ENCODE measurements at regions not wholly inside any gene's neighbourhood (a gene's known extent, or its start where the extent isn't known, plus 50 kb on each side); places are given as distances from the start of the nearest gene placed in this dataset.

- DNase-seq (ENCODE audit: low spot score in 2 of 2): no peak
- TF ChIP-seq POLR2A (IDR thresholded peaks at IDR 0.05): no peak
- TF ChIP-seq POLR2AphosphoS5 (IDR thresholded peaks at IDR 0.05): no peak
- TF ChIP-seq, protein P1, sequence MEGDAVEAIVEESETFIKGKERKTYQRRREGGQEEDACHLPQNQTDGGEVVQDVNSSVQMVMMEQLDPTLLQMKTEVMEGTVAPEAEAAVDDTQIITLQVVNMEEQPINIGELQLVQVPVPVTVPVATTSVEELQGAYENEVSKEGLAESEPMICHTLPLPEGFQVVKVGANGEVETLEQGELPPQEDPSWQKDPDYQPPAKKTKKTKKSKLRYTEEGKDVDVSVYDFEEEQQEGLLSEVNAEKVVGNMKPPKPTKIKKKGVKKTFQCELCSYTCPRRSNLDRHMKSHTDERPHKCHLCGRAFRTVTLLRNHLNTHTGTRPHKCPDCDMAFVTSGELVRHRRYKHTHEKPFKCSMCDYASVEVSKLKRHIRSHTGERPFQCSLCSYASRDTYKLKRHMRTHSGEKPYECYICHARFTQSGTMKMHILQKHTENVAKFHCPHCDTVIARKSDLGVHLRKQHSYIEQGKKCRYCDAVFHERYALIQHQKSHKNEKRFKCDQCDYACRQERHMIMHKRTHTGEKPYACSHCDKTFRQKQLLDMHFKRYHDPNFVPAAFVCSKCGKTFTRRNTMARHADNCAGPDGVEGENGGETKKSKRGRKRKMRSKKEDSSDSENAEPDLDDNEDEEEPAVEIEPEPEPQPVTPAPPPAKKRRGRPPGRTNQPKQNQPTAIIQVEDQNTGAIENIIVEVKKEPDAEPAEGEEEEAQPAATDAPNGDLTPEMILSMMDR (IDR thresholded peaks at IDR 0.05): peak; percentile 7 to 45
- no peak for TF ChIP-seq EP300 (IDR thresholded peaks at IDR 0.05)
- 60% methylated on average over 4 of the region's 4 CpGs for WGBS
Observed at GRCh38 chr2:136378712-136379595, 261.0 kb upstream of the CXCR4 start.

DNA sequence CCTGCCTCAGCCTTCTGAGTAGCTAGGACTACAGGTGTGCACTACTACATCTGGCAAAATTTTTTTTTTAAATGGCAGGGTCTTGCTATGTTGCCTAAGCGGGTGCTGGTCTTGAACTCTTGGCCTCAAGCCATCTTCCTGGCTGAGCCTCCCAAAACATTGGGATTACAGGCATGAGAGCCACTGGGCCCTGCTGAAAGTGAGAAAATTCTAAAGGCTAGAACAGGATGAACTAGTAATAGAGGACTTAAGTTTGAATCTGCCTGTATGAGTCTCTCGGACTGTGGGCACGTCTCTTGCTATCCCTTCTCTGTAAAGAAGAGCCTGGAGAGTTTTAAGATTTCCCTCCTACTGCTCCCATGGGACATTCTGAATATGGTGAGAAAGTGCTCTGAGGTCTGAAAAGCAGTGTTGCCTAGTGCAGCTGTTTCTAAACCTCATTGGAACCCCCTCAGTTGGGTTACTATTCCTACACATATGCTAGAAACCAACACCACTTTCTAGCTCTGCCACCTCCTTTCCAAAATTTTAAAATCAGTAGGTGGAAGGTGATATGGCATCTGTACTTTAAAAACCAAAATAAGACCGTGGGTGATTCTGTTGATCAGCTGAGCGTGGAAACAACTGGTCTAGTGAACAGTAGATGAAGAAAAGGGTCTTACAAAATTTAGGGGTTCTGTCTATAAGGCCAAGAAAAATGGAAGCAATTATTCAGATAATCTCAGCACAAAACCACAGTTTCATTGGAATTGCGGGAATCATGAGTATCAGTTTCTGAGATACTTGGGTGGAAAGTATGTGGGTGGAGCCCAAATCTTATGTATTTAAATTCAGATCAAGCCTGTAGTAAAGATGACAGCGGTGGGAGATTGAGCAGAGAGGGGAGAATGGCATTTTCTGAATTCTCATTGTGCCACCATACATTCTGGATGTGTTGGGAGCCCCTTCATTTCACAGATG, 259.8 kb upstream of the CXCR4 start:
- DNase-seq (ENCODE audit: low spot score in 2 of 2): no peak
- Histone ChIP-seq H3K4me3 (no peak overlapping the region), H3K4me1 (no peaks in the 10 kb centered on the region), H3K27me3 (no peaks in the 10 kb centered on the region), H3K36me3 (no peaks in the 10 kb centered on the region), H3K9me3 (no peaks in the 10 kb centered on the region), H3K27ac (no peak overlapping the region)
- TF ChIP-seq, protein P1 (IDR thresholded peaks at IDR 0.05): no peak
- no peak for TF ChIP-seq POLR2AphosphoS5 (IDR thresholded peaks at IDR 0.05)
- WGBS: 87% methylated on average over 7 of the region's 7 CpGs

More at GRCh38 chr2:136378712-136379595, 261.0 kb upstream of the CXCR4 start:
- Histone ChIP-seq H3K27ac (no peak overlapping the region), H3K9me3 (no peaks in the 10 kb centered on the region), H3K4me3 (no peak overlapping the region), H3K27me3 (no peaks in the 10 kb centered on the region), H3K4me1 (no peaks in the 10 kb centered on the region), H3K36me3 (no peaks in the 10 kb centered on the region)

DNA sequence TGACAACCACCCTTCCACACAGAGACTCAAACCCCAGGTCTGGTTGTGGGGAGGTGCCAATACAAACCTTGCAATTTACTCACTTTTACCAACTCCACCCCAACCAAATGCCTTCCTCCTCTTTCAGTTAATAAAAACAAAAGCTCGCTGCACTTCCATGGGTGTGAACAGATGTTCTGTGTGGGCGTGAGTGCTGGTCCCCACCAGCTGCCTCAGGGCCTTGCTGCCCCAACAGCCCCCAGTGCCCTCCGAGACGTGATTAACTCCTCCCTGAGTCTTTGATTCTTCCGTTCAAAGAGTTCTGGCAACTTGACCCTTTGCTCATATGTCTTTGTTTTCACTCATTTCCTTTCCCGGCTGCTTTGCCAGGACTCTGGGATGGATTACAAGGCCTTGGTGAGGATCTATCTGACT, 258.9 kb upstream of the CXCR4 start:
- Histone ChIP-seq H3K27me3 (no peaks in the 10 kb centered on the region), H3K27ac (no peak overlapping the region), H3K4me1 (no peaks in the 10 kb centered on the region), H3K36me3 (no peaks in the 10 kb centered on the region), H3K4me3 (no peak overlapping the region), H3K9me3 (no peaks in the 10 kb centered on the region)
- TF ChIP-seq, protein P1 (IDR thresholded peaks at IDR 0.05): no peak
- TF ChIP-seq POLR2A (IDR thresholded peaks at IDR 0.05) (no peak), EP300 (IDR thresholded peaks at IDR 0.05) (no peak), POLR2AphosphoS5 (IDR thresholded peaks at IDR 0.05) (no peak)
- WGBS: 36% methylated on average over 6 of the region's 6 CpGs
- no peak for DNase-seq (ENCODE audit: low spot score in 2 of 2)

GRCh38 chr2:136376211-136376610, 258.3 kb upstream of the CXCR4 start:
- no peaks in the 10 kb centered on the region for H3K27me3 ChIP-seq
- H3K27ac ChIP-seq: no peak overlapping the region
- 90% methylated on average over 6 of the region's 6 CpGs for WGBS
- no peak overlapping the region for H3K4me3 ChIP-seq
- TF ChIP-seq, protein P1 (IDR thresholded peaks at IDR 0.05): no peak
- TF ChIP-seq POLR2A (IDR thresholded peaks at IDR 0.05) (no peak), POLR2AphosphoS5 (IDR thresholded peaks at IDR 0.05) (no peak), EP300 (IDR thresholded peaks at IDR 0.05) (no peak)
- no peaks in the 10 kb centered on the region for H3K4me1 ChIP-seq
- H3K9me3 ChIP-seq: no peaks in the 10 kb centered on the region
- H3K36me3 ChIP-seq: no peaks in the 10 kb centered on the region
- no peak for DNase-seq (ENCODE audit: low spot score in 2 of 2)
